DMS79 (cell line): ENCODE measurements at regions not wholly inside any gene's neighbourhood (a gene's known extent, or its start where the extent isn't known, plus 50 kb on each side); places are given as distances from the start of the nearest gene placed in this dataset.
A peak's percentile ranks its signal among the peaks of the same experiment; 100 is the strongest.
"Not testable (repeated sequence)": the region's sequence is repeated elsewhere in the genome, so short reads cannot be mapped to it uniquely, and the experiment has no call there.

Experiments used
- DNase-seq: peaks from one replicate; lab custom pipeline; 2025; lab: John Stamatoyannopoulos, UW

DNA sequence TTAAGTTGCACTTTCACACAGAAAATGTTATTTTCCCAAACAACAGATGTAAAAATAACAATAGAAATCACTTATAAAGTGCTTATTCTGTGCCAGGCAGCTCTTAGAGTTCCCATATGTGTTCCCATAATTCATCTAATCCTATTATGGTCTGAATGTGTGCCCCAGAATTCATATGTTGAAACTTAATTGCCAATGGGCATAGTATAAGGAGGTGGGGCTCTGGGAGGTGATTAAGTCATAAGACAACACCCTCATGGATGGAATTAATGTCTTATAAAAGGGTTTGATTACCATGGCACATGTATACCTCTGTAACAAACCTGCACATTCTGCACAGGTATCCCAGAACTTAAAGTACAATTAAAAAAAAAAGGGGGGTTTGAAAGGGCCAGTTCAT is 92.7 kb downstream of the FZD1 start:
- DNase-seq: no peak

DNA sequence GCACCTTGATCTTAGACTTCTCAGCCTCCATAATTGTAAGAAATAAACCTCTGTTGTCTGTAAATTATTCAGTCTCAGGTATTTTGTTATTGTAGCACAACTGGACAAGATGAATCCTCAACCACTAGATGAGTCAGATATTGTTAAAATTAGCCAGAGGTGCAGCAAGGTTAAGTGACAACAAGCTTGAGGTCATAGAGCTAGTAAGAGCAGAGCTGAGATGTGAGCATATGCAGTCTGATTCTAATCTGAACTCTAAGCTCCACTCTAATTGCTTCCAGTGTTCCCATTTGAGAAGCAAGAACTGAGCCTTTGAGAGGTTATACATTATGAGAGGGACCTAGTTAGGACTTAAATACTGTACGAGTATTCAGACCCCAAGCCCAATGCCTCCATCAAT is 93.1 kb downstream of the FZD1 start:
- DNase-seq: no peak

DNA sequence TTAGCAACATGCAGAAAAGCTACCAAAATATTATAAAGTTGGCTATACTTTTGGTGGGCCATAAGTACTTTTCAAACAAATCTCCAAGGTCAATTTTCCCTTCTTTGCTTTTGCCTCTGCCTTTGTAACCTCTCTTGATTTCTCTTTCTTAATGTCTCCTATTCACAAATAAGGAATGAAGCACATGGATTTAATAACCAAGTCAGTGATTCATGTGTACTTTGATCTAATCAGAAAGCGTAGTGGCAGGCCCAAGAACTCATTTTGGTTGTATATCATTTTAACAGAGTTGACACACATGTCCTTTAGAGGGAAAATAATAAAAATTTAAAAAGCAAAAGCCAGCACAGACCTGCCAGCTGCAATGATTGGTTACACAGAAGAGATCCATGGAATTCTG is 93.7 kb downstream of the FZD1 start:
- DNase-seq: no peak

DNA sequence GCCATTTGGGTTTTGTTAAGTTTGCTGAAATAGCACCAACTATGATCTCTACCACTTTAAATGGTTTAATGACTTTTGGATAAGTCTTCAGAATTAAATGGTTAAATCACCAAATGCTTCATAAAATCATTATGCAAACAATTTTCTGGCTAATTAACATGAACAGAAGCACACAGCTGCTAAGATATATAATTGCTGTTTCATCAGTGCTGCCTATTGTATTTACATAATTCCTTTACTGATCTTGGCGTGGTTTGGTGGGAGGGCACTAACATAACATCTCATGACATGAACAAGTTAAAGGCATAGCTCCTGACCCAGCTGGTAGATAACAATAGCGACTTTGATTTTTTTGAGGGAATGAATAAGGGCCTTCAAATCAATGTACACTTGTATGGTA is 94.1 kb downstream of the FZD1 start:
- no peak for DNase-seq

DNA sequence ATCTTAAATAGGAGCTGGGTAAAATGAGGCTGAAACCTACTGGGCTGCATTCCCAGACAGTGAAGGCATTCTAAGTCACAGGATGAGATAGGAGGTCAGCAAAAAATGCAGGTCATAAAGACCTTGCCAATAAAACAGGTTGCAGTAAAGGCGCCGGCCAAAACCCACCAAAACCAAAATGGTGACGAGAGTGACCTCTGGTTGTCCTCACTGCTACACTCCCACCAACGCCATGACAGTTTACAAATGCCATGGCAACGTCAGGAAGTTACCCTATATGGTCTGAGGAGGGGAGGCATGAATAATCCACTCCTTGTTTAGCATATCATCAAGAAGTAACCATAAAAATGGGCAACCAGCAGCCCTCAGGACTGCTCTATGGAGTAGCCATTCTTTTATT is 100.9 kb downstream of the FZD1 start:
- not testable (repeated sequence) for DNase-seq

DNA sequence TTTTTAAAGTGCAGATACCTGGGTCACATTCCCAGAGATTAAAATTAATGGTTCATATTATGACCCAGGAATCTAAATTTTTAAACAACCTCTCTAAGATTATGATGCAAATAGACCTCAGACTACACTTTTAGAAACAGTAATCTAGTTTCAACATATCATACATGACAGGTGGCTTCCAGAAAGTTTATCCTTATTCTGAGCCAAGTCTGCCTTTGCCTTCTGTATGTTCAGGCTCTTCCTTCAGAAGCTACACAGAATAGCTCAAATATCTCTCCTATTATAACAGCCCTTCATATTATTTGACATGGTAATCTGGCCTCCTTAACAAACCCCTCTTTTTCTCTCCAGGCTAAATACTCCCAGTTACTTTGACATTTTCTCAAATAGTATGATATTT is 101.9 kb downstream of the FZD1 start:
- no peak for DNase-seq

DNA sequence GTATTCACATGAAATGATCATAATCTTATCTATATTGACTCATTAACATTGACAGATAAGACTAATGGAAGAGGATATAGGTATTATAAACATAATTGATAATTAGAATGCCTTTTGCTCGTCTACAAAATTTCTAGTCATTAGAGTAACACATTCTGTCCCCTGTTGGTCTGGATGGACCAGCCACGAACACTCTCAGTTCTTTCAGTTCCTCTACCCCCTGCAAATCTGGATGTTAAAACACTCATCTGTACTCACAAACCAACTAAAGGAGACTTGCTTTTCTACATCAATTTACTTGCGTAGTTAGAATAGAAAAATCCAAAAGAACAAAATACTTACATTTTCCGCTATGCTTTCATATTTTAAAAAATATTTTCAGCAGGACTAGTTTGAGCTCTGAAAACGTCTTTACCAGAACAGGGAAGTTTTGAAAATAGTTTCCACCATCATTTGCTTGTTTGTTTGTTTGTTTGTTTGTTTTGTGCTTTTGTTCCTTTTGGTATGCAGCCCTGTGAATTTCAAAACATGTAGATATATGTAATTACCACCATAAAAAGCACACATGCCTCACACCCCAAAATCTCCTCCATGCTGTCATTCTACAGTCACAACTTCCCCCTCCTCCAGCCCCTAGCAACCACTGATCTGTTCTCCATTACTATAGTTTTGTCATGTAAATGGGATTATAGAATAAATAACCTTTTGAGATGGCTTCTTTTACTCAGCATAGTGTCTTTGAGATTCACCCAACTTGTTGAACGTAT is 103.8 kb downstream of the FZD1 start:
- DNase-seq: no peak

DNA sequence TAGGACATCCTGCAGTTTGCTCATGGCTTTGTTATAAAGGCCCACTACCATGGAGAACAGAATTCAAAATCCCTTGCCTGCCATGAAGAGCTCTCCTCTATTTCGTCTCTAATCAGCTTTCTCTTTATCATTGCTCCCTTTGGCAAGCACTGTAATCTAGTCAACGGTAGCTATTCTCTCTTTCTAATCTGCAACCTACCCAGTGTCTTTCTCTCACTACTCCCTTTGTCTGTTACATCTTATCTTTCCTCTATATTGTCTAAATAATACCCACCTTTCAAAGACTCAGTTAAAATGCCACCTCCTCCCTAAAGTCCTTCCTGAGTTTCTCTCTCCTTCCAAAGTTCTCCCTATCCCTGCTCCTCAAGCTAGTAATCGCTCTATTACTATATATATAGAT is 108.1 kb downstream of the FZD1 start:
- DNase-seq: no peak

DNA sequence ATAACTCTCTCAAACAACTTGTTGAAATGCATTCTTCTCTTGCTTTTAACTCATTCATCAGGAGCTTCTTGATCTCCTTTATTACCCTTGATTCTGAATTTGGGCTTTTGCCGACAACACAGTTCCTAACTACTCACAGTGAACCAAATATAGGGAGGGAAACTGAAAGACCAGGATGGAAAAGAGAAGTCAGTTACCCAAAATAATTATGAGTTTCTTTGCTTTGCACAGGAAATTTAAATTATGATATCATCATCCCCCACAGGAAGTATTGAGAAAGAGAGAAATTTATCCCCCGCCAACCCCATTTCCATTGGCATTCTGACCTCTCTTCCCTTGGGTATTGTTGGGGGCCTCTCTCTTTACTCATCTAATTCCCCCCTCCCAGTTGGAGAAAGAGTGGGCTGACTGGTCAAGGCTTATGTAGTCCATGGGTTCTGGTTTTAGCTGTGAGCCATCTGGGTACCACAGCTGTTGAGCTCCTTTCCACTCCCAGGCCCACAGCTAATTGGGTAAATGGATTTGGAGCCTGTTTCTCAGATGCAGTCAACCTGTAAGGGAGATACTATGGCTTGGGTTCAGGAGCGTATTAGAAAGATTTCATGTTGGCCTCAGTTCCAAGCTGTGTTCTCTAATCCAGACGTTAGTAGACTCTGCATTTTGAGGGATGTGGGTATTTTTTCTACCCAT is 109.0 kb downstream of the FZD1 start:
- DNase-seq: no peak

DNA sequence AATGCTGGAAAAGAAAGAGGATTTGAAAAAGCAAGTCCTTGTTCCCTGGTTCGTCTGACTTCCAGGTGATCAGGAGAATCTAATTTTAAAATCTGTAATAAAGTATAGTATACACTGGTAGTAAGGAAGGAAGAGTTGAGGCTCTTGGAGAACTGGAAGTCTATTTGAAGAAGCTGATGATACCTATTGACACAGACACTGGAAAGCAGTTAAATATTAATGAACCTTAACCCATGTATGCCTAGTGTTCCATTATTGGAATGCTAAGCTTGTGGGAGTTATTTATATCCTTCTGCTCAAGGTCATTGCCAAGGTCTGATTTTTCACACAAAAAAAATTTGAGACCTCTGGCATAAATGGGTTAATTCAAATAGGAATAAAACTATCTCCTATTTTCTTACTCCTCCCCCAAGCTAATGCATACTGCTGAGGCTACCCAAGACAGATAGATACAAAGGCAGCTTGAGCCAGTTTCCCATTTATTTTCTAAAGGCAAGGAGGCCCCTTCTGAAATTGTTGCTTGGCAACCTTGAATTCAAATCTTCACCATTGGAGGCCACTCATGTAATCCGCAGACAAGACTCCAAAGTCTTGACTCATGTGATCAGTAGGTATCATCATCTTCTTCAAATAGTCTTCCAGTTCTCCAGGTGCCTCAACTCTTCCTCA is 110.2 kb downstream of the FZD1 start:
- DNase-seq: no peak

DNA sequence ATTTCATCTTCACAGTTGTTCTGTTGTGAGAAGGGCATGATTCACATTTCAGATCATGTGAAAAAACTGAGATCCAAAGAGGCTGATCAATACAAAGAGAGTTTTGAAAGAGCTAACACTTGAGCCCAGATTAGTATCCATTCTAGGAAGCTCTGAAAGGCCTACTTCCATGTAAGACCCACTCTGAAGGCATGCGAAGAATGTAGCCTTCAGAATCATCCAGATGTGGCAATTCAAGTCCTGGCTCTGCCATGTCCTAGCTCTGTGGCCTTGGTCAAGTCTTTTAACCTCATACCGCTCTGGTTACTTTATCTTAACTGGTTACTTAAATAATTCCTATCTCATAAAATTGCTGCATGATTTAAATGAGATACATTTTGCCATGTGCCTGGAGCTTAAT is 111.1 kb downstream of the FZD1 start:
- no peak for DNase-seq

DNA sequence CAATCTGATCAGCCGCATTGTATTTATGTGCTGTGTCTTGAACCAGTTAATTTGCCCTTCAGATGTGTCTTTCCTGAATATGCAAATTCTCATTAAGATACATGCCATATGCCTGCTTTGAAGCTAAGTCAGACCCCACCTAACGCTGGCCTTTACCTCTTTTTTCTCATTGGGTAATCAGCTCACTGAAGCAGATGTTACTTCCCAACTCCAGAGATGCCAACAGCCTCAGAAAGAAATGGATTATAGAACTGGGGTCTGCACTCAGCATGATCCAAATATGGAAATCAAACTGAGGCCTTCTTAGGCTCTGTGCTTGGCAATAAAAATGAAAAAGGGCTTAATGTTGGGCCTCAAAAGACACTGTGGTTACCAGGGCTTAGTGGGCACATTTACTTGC is 113.9 kb downstream of the FZD1 start:
- no peak for DNase-seq

DNA sequence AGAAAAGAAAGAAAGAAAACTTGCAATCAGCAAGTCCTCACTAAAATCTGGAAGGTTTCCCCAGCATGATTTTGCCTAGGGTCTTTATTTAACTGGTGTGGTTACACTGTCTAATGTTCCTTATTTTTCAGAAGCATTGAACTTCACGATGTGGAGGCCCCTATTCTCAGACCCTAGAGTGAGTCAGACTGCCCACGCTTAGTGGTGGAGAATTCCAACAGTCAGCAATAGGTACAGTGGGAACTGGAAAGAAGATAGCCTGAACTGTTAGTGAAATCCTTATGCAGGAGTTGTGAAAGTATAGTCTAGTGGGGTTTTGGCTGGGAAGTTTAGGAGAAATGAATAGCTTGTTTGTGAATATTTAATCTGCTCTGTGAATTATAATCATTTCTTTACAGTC is 115.0 kb downstream of the FZD1 start:
- DNase-seq: no peak

DNA sequence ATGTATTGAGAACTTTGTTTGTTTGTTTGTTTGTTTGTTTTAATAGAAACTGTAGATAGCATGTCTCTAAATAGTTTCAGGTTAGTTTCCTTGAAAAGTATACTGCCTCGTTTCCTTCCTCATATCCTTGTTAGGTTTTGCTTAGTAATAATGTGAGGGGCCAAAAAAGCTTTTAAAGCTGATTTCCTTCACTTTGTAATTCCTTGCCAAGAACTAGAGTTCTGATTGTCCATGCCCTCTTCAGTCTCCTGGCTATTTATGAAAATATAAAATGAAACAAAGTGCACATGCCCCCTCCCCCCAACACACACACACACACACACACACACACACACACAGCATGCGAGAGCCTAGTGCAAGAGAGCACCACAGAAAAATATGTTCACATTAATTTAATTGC is 115.8 kb downstream of the FZD1 start:
- DNase-seq: no peak

DNA sequence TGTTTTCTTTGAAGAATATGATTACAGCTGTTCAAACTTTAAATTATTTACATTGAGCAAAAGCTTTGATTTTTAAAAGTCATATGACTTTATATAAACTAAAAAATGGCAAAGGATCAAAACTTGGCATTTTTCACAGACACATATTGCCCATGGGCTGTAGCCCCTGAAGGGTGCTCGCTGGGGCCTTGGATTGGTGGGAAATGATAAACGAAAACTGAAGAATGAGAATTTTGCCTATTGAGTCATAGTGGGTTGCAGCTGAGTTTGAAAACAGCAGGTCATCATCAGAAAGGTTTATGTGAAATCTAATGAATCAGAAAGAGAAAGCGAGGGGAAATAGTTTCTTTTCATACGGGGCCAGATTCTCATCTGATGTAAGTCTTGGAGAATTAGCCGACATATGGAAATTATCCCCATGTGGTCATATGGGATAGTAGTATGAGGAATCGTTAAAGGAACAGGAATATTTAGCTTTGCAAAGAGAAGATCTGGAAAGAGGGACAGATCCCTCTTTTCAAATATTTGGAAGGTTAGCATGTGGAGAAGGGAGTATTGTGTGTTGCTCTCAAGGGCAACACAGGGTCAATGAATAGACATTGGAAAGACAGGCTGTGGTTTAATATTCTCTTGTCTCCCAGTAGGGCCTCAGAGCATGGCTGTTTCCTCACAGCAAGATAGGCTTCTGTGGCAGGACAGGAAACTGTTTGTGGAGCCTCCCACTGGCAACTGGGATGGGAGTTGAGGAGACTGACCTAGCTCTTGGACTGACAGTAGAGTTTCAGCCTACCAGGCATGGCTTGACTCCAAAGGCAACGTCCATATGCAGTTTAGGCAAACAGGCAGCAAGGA is 119.0 kb downstream of the FZD1 start:
- no peak for DNase-seq

DNA sequence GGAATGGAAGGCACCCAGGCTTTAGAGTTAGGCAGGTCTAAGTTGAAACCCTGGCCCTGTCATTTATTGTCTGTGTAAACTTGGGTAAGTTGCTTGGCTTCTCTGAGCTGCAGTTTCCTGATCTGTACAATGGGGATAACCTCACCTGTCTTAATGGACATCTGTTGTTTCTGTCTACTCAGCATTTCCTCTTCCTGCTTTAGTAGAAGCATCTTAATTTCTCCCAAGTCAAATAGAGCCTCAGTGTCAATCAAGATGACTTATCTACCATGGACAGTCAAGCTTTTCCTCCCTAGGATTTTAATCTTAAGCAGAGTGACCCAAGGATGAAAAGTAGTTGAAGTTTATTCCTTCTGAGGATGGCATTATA is 119.7 kb downstream of the FZD1 start:
- no peak for DNase-seq

DNA sequence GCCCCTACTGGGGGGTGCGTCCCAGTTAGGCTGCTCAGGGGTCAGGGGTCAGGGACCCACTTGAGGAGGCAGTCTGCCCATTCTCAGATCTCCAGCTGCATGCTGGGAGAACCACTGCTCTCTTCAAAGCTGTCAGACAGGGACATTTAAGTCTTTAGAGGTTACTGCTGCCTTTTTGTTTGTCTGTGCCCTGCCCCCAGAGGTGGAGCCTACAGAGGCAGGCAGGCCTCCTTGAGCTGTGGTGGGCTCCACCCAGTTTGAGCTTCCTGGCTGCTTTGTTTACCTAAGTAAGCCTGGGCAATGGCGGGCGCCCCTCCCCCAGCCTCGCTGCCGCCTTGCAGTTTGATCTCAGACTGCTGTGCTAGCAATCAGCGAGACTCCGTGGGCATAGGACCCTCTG is 130.5 kb downstream of the FZD1 start:
- DNase-seq: not testable (repeated sequence)

DNA sequence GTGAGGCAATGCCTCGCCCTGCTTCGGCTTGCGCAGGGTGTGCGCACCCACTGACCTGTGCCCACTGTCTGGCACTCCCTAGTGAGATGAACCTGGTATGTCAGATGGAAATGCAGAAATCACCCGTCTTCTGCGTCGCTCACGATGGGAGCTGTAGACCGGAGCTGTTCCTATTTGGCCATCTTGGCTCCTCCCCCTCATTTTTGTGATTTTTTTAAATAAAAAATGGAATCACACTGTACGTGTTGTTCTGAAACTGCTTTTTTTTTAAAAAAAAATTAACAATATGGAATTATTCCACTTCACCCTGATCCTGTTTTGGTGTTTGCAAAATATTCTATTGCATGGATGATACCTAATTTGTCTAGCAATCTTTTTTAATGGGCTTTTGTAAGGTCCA is 131.1 kb downstream of the FZD1 start:
- not testable (repeated sequence) for DNase-seq

DNA sequence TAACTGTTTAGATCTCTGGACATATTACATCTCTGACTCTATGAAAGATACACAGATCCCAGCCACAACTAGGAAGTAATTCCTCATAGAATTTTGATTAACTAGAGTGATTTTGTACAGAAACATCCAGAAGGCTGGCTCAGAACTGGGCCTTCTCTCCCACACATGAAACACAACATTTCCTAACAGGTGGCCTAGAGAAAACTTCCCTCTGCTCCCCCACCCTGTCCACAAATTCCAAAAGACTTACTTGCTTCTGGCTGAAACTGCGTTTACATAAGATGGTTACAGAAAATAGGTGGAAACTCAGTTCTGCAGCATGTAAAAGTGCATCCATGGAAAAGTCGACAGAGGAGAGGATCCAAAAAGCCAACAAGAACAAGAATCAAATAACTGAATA is 132.9 kb downstream of the FZD1 start:
- no peak for DNase-seq

DNA sequence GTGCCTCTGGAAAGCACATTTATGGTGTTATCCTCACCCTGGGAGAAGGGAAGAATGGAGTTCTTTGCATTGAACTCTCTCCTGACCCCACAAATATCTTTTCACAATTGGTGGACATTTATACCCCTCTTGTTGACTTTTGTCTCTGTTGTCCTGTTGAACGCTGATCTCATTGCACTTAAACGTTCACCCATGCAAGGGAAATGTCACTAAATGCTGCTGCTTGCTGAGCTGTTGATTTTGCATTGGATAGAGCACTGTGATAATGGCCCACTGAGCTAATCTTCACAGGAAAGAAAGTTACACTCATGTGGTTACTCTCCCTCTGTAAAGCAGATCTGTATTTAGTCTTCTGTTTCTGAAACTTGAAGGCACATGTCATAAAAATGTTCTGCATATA is 133.4 kb downstream of the FZD1 start:
- DNase-seq: peak; percentile 60

DNA sequence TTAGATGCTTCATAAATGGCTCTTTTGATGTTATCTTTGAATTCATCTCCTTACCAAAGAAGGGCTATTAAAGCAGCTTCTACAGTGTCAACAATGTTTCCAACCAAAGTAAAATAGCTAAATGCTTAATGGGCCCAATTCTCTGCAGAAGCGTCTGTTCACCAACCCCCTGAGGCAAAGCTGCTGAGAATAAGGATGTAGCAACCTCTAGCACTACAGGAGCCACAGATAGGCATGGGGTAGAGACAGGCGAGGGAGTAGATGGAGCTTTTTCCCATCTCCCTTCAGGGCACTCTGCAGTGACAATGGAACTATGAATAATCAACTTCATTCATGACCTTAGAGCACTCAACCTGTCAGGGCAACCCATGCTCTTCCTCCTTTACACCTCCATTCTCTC is 134.1 kb downstream of the FZD1 start:
- no peak for DNase-seq

DNA sequence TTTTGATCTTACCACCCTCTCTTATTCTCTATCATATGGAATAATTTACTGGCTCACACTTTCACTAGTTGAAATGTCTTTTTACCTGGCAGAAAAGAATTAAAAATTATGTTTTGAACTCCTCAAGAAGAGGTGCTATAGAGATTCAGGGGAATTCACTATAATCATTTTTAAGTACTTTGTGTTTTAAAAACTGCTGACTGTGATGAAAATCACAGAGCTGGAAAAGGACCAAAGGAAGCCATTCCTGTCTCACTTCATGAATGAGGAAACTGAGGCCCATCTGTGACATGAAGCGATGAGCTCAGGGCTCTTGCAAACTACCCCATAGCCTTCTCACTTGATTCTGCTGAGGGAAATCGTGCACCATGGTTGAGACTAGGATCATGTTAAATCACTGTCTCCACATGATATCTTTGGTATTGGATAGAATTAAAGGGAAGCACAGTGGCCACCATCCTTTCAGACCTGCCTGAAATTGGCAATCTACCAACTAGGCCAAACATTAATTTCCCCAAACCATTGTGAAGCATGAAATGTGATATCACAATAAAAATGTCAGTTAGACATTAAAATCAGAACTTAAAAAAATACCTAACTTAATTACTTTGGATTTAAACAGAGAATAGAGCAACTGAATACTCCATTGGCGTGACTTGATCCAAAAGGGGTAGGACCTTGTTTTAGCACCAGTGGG is 141.0 kb downstream of the FZD1 start:
- no peak for DNase-seq
